ENCODE measurements at regions not wholly inside any gene's neighbourhood (a gene's known extent, or its start where the extent isn't known, plus 50 kb on each side); places are given as distances from the start of the nearest gene placed in this dataset.

DNA sequence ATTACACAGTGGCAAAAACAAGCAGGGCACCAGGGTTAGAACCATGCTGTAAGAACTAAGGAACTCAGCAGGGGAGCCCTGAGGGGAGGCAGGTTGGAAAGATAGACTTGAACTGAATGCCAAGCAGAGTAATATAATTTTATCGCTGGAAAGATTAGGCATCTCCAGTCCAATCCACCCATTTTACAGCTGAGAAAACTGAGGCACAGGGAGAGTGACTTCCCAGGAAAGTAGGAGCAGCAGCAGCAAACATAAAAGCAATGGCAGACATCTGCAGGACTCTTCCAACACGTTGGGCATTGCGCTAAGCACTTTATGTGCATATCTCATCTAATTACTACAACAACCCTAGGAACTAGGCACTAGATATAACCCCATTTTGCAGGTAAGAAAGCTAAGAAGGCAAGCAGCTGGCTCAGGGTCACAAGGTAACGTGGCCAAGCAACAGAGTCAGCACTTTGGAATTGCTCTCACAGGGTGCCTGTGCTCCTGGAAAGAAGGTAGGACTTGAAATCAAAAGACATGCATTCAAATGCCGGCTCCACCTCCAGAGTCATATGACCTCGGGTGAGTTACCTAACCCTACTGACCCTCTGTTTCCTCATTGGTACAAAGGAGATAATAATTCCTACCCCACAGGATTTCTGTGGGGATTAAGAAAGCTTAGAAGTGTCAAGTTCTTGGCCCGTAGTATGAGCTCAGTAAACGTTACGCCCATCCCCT lies 215.3 kb downstream of the BARX2 start:
- DNase-seq = no peak

DNA sequence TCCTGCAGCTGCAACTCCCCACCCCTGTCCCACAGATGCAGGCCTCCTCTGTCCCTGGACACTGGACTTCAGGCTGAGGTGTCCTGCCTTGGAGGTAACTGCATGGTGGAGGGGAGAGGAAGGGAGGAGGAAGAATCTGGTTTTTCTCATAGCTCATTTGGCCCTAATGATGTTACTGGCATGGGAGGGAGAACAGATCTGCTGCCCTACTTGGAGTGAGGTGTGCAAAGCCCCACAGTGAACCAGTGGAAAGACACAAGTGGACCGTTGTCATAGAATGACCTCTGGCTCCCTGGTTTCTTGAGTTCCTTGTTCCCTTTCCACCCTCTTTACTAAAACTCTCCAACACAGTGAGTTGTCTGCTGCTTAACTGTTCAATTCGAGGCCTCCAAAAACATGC lies 215.9 kb downstream of the BARX2 start:
- no peak for DNase-seq

DNA sequence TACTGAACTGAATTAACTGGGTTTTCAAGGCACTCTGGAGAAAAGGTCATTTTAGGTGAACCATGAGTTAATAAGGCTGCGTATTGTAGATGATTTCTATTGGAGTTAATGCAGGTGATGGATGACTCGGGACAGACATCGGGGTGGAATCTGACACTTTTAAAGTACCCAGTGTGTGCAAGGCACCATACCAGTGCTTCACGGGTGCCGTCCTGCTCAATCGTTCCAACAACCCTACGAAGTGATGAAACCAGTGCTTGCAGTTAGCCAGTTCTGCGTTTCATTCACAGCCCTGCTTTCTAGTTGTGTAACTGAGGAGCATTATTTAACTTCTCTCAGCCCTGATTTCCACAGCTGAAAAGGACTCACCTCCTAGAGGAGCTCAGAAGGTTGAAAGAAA lies 216.5 kb downstream of the BARX2 start:
- DNase-seq = no peak

DNA sequence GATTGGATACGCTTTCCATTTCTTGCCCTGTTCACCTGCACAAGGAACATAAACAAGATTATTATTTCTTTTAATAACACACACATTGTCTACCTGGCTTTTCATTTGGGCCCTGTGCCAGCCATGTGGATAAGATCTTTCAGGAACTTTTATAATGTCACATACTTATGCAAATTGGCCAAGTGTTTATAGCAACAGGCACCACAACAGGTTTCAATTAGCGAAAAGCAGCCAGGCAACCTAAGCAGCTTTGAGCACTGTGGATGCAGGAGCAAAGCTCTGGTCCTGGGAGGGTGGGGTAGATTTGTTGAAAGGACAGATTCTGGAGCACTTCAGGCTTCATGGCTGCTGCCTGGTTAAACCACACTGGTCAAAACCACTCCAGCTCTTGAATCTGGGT lies 217.4 kb downstream of the BARX2 start:
- DNase-seq = no peak

DNA sequence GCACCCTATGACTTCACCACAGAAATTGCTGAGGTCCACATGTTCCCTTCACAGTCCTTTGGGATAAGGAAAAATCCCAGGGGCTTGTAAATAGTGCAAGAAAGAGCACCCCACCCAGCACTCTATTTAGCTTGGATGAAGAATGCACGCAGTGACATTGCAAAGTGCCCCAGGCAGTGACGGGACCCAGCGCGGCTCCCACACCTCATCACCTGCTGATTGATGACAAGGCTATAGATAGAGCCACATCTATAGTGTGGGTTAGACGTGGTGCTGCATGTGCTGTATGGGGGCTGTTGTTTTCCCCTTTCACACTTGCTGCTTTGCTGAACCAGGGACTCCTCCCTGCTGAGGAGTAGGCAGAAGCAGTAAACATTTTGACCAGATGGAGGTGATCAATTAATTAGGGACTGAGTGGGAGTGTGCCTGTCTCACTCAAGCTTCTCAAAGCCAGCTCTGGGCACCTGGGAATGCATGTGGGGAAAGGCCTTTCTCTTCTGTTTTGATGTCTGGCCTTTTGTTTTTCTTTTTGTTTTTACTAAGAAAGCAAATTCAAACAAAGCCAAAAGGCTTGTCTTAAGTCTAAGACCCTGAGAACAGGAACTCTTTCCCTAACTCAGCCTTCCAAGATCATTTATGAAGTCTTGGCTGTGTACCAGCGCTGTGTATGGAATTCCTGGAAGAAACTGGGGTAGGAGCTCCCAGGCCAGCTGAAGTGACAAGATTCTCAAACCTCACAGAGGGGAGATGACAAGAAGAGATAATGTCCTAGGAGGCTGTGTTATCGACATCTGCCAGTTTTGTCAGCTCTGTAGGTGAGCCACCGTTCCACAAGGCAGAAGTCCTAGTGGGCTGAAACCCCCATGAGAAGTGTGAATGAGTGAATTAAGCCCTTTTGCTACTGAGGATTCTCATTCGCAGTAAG lies 219.7 kb downstream of the BARX2 start:
- DNase-seq = no peak

DNA sequence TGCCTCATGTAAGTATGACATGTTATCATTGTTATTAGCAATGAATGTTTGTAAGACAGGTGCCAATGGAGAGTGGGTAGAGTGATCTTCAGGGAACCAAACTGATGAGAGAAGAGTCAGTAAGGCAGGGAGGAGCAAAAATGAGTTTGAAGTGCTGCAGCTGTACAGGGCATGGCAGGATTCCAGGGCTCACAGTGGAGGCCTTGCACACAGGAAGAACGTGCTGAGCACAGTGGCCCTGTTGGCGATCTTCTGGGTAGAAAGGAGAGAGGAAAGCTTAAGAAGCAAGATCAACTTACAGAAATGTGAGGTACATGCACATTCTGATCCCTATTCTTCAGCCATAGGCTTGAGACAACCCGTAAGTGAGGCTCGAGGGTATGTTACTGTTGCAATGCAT lies 219.3 kb upstream of the TMEM45B start:
- DNase-seq = no peak

DNA sequence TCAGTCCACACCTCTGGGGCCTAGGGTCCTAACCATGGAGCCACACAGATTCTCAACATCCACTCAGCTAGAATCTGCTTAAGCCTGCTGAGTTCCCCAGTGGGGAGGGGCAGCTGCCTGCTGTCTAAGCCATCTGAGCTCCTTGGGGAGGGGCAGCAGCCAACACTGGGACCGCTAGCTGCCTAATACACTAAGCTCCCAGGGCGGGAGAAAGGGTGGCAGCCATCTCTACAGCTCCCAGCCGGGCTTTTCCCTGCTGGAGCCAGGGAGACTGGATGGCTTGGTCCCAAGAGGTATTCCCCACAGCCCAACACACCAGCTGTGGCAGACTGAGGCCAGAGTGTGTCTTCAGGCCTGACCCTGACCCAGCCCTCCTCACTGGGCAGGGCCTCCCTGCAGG lies 217.3 kb upstream of the TMEM45B start:
- no peak for DNase-seq

DNA sequence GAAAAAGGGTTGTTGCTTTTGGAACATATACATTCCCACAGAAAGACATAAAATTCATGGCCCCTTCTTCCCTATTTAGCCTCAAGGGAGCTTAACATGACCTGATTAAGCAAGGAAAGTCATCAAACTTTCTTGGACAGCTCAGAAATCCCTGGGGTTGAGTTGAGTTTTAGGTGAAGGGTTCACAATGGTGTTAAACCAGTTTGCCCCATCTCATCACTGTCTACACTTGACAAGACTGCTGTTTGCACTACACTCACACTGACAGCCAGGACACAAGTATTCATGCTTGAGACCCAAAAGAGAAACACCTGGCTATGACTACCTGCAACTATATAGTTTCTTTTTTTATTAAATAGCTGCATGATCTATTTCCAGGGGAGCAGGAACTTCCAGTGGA lies 209.8 kb upstream of the TMEM45B start:
- no peak for DNase-seq

DNA sequence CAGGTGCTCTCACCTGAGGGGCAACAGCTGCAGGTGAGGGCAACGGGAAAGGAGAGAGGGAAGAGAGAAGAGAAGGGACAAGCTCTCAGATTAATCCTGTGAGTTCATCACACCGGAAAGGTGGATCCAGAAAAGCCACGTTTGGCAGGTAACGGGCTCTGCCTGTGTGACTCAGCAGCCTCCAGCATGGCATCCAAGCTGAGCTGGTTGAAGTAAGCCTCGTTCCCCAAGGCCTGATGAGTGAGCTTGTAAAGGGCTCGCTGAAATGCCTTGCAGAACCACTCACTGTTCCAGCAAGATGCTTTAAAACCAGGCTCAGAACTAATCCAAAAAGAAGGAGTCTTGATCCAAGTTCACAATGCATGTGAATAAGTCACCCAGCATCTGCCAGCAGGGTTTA lies 206.9 kb upstream of the TMEM45B start:
- no peak for DNase-seq

DNA sequence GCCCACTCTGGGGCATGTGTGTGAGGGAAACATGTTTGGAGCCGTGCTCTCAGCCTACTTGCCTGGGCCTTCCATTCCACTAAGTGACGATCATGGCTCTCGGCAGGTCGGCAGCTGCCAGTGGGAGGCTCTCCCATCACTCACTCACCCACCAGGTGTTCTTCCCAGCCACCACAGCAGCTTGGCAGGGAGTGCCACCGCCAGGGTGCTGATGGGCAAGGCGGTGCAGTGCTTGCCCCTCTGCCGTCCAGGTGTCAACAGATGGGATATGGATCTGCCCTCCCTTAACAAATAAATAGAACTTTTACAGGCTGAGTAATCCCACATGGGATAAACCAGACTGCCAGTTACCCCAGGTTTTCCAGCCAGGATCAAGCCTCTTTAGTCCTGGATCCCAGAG lies 205.5 kb upstream of the TMEM45B start:
- no peak for DNase-seq

DNA sequence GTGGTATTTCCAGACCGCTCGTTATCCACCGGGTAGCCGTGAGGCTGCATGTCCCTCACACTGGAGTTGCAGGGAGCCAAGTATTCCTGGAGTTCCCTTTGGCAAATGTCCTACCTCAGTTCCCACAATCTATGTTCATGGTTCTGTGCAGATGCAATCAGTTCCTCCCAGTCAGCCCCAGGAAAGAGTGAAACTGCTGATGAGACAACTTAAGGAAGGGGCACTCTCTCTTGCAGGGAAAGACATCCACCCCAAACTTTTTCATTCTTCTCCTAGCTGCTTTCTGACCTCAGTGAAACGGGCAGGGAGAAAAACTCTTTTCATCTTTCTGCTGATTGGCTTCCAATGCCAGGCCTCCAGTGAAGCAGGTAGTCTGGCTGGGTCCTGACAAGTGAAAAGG lies 205.1 kb upstream of the TMEM45B start:
- DNase-seq = no peak

DNA sequence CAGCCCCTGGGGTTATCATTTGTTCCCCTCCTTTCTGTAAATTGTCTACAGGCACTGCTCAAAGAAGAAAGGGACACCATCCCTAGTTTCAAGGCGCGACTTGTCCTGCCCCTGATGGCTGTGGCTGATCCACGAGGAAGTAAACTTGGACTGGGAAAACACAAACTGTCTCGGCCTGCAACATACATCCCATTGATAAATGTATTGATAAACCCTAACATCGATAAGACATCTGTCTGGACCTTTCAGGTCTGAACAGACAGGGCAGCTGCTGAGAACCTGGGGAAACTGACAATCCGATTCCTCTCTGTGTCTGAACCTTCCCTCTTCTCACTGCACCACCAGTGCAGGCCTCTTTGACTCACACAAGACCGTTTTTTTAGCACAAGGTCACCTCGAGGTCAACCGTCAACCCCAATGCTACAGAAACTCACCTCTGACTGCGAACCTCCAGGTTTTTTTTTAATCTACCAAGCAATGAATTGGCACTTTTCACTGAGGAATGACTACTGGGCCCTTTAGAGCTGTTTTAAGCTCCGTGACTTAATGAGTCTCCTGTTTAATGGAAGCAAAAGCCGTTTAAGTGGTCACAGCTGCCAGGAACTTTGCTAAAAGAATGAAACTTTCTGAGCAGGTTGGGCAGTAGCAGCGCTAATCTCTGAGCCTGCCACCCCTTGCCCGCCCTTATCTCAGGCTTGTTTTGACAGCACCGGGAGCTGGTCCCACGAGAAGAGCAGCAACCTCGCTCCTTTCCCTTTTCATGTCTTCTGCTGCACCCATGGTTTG lies 203.8 kb upstream of the TMEM45B start:
- no peak for DNase-seq

DNA sequence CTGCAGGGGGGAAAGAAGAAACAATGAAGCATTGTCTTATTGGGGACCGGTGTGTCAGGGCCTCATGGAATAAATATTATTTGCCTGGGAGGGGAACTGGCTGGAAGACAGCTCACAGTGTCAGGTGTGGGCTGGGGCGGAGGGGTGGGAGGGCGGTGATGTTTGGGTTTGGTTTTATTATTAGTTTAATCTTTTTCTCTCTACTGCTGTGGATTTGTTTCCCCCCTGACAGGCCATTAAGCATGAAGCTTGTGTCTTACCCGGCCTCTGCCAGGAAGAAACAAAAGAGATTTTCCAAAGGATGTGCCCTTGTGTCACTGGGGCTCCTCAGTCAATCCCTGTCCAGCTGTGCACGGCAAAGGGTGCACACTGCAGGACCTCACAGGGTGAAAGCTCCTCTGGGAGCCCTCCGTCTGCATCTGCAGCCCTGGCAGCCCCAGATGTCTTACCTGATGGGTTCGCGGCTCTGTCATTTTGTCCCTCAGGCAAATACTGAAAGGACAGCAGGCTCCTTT lies 203.1 kb upstream of the TMEM45B start:
- DNase-seq = no peak

DNA sequence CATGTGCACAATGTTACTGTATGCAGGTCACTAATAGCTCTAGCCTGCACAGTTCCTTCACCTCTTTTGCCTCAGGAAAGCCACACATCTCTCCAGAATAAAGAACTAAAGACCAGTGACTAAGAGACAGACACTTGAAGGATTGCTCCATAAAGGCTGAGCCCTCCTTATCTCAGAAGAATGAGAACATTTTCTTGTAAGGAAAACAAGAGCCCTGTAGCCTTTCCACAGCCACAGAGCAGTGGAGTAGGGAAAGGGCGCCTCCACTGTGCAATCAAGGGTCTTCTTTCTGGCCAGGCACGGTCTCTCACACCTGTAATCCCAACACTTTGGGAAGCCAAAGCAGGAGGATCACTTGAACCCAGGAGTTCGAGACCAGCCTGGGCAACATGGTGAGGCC lies 202.6 kb upstream of the TMEM45B start:
- no peak for DNase-seq

DNA sequence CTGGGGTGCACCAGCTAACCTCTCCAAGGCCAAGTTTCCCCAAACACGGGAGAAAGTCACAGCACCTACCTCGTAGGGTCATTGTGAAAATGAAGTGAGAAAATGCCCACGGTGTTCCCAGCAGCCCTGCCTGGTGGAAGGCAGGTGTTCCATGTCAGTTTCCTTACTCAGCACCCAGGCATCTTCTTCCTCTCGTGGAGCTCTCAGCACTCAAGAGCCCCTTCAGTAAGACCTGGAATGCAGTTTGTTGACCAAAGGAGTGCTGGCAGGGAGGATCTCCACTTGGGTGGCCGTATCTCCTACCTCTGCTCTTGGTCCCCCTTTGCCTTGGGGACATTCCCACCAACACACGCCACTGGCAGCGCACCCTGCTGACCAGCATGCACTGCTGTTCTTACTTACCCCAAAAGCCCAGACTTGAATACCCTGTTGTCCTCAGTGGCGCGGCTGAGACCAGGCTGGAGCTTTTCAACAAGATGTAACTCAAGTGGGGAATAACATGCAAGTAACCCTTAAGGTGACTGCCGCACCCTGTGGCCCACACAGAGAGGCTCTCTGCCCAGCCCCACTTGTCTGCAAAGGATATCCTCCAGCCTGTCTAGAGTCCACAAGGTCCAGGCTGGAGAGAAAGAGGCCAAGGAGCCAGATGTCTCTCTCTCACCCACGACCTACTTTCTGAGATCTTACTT lies 201.2 kb upstream of the TMEM45B start:
- no peak for DNase-seq

DNA sequence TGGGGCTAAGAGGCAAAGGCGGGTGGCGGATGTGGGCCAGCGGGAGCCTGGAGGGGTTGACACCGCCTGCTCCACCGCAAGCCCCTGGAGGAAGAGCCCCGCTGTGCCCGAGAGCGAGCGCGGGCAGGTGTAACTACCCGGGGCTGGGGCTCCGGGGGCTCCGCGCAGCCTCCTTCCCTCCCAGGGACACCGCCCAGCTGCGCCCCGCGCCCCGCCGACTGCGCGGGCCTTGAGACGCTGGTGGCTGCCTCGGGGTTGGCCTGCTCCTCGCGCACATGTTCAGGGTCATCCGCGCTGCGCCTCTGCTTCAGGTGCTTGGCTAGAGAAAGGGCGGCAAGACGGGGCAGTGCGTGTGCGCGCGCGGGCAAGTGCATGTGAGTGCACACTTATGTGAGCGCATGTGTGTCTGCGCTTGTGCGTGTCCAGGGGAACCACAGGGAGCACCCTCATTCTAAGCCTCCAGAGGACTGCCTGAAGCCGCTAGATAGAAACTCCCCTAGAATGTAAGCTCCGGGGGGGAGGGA lies 197.5 kb upstream of the TMEM45B start:
- no peak for DNase-seq

DNA sequence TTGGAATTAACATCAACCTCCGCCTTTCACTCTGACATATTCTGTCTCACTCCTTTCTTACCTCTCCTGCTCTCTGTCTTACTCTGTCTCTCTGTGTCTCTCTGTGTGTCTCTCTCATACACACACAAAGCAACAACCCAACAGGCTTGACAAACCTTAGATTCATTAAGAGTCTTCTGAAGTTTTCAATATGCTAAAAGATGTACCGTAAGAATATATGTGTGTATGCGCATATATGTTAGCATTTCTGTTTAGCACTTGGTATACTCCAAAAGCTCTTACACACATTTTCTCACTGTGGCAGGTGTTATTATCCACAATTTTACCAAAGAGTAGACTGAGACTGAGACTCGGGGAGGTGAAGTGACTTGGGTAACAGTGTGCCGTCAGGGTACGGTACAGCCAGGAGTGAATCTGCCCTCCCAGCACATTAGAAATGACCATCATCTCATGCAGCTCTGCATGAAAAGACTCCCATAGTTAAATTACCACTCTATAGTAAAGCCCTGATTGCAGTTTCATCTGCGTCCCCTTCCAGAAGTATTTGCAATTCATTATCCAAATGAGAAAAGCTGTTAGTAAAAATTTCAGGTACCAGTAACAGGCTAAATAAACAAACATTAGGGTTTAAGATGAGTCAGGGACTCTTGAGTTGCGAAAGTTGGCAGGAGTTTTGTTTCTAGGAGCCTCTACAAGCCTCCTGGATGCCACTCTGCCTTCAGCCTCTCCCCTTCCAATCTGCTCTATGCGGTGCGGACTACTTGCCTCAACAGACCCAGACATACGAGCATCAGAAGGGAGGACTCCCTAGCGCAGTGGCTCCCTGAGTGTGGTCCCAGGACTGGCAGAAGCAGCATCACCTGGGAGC lies 195.2 kb upstream of the TMEM45B start:
- DNase-seq = no peak

DNA sequence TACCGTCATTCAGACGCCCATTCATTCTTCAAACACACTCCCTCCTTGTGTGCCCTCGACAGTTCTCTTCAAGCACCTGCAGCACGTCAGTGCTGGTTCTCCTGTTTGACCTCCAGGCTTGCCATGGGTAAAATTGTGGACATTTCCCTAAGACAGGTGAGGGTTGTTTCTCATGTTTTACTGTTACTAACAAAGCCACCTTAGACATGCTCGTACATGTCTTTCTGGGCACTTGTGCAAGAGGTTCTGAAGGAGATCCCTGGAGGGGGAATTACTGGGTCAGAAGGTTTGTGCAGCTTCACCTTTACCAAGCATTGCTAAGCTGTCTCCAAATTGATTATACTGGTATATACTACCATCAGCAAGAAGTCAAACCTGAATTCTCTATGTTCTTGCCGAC lies 189.7 kb upstream of the TMEM45B start:
- DNase-seq = no peak

DNA sequence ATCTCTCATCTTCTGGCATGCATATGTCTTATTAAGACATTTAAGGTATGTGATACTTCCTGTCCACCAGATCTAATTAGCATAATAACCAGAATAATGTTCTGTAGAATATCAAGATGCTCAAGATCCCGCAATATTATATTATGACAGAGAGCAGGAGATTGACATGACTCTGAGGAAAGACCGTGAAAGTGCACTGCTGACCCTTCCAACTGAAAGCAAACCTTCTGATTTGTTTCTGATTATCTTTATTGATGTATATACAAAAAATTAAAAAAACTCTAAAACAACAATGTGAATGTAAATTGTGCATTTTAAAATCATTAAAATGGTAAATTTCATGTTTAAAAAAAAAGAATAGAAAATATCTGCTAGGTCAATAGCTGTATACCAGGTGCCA lies 184.4 kb upstream of the TMEM45B start:
- DNase-seq = no peak

DNA sequence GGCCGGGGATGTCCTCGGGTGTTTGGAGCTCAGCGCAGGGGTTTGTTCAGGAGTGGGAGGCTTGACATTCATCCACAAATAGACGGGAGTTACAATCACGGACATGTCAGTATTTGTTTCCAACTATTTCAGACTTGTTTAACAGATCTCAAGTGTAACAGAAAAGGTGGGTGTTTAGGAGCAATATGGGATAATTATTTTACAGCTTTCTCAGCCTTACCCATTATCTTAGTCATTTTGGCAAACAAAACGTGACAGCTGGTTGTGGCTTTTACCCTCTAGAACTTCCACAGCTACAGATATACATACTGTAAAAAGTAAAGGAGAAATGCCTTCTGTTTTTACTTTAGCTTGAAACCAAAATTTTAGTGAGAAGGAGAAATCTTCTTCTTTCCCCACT lies 178.7 kb upstream of the TMEM45B start:
- no peak for DNase-seq

DNA sequence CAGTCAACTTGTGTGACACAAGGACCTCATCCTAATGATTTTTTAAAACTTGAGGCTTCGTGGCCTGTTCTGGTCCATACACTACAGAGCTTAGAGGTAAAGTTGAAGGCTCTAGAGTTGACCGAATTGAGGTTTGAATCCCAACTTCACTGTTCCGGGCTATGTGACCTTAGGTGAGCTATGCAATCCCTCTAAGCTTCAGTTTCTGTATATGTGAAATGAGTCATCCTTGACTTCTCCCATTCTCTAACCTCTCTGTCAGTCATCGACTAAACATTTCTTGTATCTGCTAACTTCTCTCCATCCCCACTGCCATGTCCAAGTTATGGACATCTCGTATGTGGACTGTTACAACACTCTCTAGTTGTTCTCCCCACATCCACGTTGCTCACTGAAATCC lies 178.2 kb upstream of the TMEM45B start:
- no peak for DNase-seq

All from stimulated activated CD4-positive, alpha-beta T cell treated with anti-CD3 and anti-CD28 coated beads, Interleukin-4, amount 100 ng/mL, for 24 hours (primary cell).